SK-N-MC (cell line): ENCODE measurements at regions not wholly inside any gene's neighbourhood (a gene's known extent, or its start where the extent isn't known, plus 50 kb on each side); places are given as distances from the start of the nearest gene placed in this dataset.

Source experiments
- EZH2 ChIP-seq: fragments of 200-600 bp; sonication (generic); IDR thresholded peaks from one replicate; pipeline ENCODE4 v1.6.1; 2017; ENCODE audit warnings: antibody characterized with exemption
- FOXP2 ChIP-seq: optimal IDR thresholded peaks from 2 replicates; pipeline ENCODE3; 2011; ENCODE audit warnings: mild to moderate bottlenecking, moderate library complexity; ENCODE audit not compliant: insufficient read depth; ENCODE audit errors: extremely low read length, control extremely low read depth
- POLR2AphosphoS5 ChIP-seq: IDR thresholded peaks from 2 replicates; pipeline ENCODE4 v1.6.1; 2012; ENCODE audit warnings: mild to moderate bottlenecking, low read depth, low read length, borderline replicate concordance

GRCh38 chr4:124427095-124427767 is 285.3 kb downstream of the ANKRD50 start:
- TF ChIP-seq EZH2 (no peak), FOXP2 (no peak), POLR2AphosphoS5 (no peak)
